ENCODE measurements at regions not wholly inside any gene's neighbourhood (a gene's known extent, or its start where the extent isn't known, plus 50 kb on each side); places are given as distances from the start of the nearest gene placed in this dataset.

DNA sequence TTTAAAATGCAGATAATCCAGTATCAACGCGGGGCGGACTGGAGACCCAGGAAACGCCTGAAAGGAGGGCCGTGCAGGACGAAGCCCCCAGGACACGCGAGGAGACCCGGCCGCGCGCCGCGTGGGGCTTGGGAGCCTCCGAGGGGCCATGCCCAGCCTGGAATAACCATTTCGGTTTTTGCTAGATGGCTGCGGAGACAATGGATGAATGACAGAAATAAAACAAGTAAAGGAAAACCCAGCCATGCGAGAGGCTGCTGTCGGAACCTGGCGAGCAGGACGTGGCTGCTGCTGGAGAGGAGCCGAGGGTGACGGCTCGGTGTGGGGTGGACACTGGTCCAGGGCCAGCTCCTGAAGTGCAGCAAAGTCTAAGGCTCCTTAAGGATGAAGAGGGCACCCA is 227.2 kb upstream of the ADARB2 start:
- TF ChIP-seq POLR2A (IDR thresholded peaks at IDR 0.05; ENCODE audit: low read depth, low read length) (no peak), FOS (IDR thresholded peaks at IDR 0.05; ENCODE audit: low read depth, low read length) (no peak), MAZ (IDR thresholded peaks at IDR 0.05; ENCODE audit: borderline replicate concordance, low read depth, low read length) (no peak), CEBPB (IDR thresholded peaks at IDR 0.05; ENCODE audit: low read depth, low read length) (no peak)
- TF ChIP-seq, protein P1, sequence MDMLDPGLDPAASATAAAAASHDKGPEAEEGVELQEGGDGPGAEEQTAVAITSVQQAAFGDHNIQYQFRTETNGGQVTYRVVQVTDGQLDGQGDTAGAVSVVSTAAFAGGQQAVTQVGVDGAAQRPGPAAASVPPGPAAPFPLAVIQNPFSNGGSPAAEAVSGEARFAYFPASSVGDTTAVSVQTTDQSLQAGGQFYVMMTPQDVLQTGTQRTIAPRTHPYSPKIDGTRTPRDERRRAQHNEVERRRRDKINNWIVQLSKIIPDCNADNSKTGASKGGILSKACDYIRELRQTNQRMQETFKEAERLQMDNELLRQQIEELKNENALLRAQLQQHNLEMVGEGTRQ (IDR thresholded peaks at IDR 0.05; ENCODE audit: low read depth, low read length), result no peak
- Histone ChIP-seq H2AFZ (replicated peaks; ENCODE audit: low read length, poor library complexity) (no peak overlapping the region), H4K91ac (ENCODE audit: insufficient read depth, low read depth, low read length) (no peak overlapping the region), H3K9ac (ENCODE audit: low read depth, low read length) (no peak overlapping the region), H3K79me1 (ENCODE audit: low read depth in 1 of 2, low read length in 2 of 2) (no peaks in the 10 kb centered on the region), H4K20me1 (ENCODE audit: insufficient read depth, low read length) (no peaks in the 10 kb centered on the region), H3K4me3 (ENCODE audit: insufficient read depth, low read depth, low read length) (no peak overlapping the region), H3K27me3 (ENCODE audit: control insufficient read depth, insufficient read depth, low read length) (no peaks in the 10 kb centered on the region), H3K18ac (ENCODE audit: low read depth, low read length) (no peak overlapping the region), H3K23ac (ENCODE audit: low read depth, low read length) (no peak overlapping the region), H3K4ac (ENCODE audit: low read depth, low read length) (no peak overlapping the region), H3K9me1 (ENCODE audit: insufficient read depth, low read length) (no peaks in the 10 kb centered on the region), H3K9me3 (ENCODE audit: control insufficient read depth, insufficient read depth, low read length) (peaks cover 29% of the 10 kb centered on the region), H2BK20ac (ENCODE audit: low read depth, low read length) (no peak overlapping the region), H4K5ac (ENCODE audit: low read depth, low read length) (no peak overlapping the region), H3K36me3 (ENCODE audit: control insufficient read depth, insufficient read depth, low read length) (no peaks in the 10 kb centered on the region), H2BK15ac (ENCODE audit: low read depth, low read length) (no peak overlapping the region), H3K14ac (replicated peaks; ENCODE audit: low read depth, low read length) (no peak overlapping the region), H3K27ac (ENCODE audit: insufficient read depth, low read length) (no peak overlapping the region), H4K8ac (ENCODE audit: low read depth in 2 of 2, low read length in 2 of 2) (no peak overlapping the region), H3K4me2 (ENCODE audit: low read depth, low read length) (no peak overlapping the region), H3K56ac (ENCODE audit: extremely low read depth, insufficient read depth, low read length) (no peak overlapping the region), H2AK5ac (ENCODE audit: low read depth, low read length) (no peak overlapping the region), H2BK120ac (ENCODE audit: low read depth, low read length) (no peak overlapping the region), H2BK5ac (ENCODE audit: low read depth, low read length, poor library complexity, severe bottlenecking) (no peak overlapping the region), H2AK9ac (replicated peaks; ENCODE audit: low read depth, low read length, poor library complexity) (no peak overlapping the region), H3K4me1 (ENCODE audit: control insufficient read depth, insufficient read depth, low read length) (no peaks in the 10 kb centered on the region)
- 83% methylated on average over 10 of the region's 24 CpGs; no CpG with 5 or more reads in 1 of the 2 experiments for WGBS, 2 experiments (ENCODE audit: extremely low coverage in 2 of 2, insufficient read length in 1 of 2)
- ATAC-seq (ENCODE audit: low read depth) (no peak), DNase-seq (no peak)
- ChIA-PET POLR2A (ENCODE audit: unreplicated experiment) (no interaction called here), CTCF (no interaction called here)
- dilution Hi-C loops (cut with HindIII; ENCODE audit: low sequenced_read_pairs, unreplicated experiment) (no loop called here), in situ Hi-C loops (cut with MboI; ENCODE audit: low sequenced_read_pairs) (no loop called here), intact Hi-C loops (cut with micrococcal nuclease) (no loop called here)
- no TSS peak for BruUV-seq (replicated peaks)
